GM03348 (cell line): ENCODE measurements at regions not wholly inside any gene's neighbourhood (a gene's known extent, or its start where the extent isn't known, plus 50 kb on each side); places are given as distances from the start of the nearest gene placed in this dataset.

Experiments used
- DNase-seq: peaks from one replicate; pipeline ENCODE4 v3.0.0; 2012; ENCODE audit warnings: low spot score

- DNase-seq = no peak
These were observed 164.3 kb downstream of the SETD4 start for GRCh38 chr21:35896060-35896459.

- no peak for DNase-seq
These were observed 164.7 kb downstream of the SETD4 start for GRCh38 chr21:35895598-35895997.

- DNase-seq = no peak
These were observed 167.2 kb downstream of the SETD4 start for GRCh38 chr21:35893156-35893555.

GRCh38 chr21:35886887-35887286 is 173.4 kb downstream of the SETD4 start:
- DNase-seq = no peak

- no peak for DNase-seq
These were observed 174.3 kb downstream of the SETD4 start for GRCh38 chr21:35885942-35886541.

GRCh38 chr21:35882791-35883240 is 177.5 kb downstream of the SETD4 start:
- DNase-seq = peak; percentile 33

GRCh38 chr21:35873441-35873840 is 186.9 kb downstream of the SETD4 start:
- peak; percentile 23 for DNase-seq

- no peak for DNase-seq
These were observed 188.4 kb downstream of the SETD4 start for GRCh38 chr21:35871906-35872305.

GRCh38 chr21:35868869-35869223 is 191.5 kb downstream of the SETD4 start:
- DNase-seq = no peak

GRCh38 chr21:35868005-35868868 is 192.1 kb downstream of the SETD4 start:
- no peak for DNase-seq

GRCh38 chr21:35864039-35864438 is 196.3 kb downstream of the SETD4 start:
- no peak for DNase-seq

- no peak for DNase-seq
These were observed 197.4 kb downstream of the SETD4 start for GRCh38 chr21:35862969-35863368.

- DNase-seq = peak; percentile 56
These were observed 198.7 kb downstream of the SETD4 start for GRCh38 chr21:35861661-35862060.

- no peak for DNase-seq
These were observed 200.0 kb downstream of the SETD4 start for GRCh38 chr21:35860189-35860869.

GRCh38 chr21:35859677-35860076 is 200.6 kb downstream of the SETD4 start:
- no peak for DNase-seq

- DNase-seq = no peak
These were observed 203.2 kb downstream of the SETD4 start for GRCh38 chr21:35857095-35857494.

- DNase-seq = no peak
These were observed 204.8 kb downstream of the SETD4 start for GRCh38 chr21:35855484-35855883.

GRCh38 chr21:35854281-35854680 is 206.0 kb downstream of the SETD4 start:
- DNase-seq = no peak

GRCh38 chr21:35853321-35854239 is 206.7 kb downstream of the SETD4 start:
- DNase-seq = no peak

- peak; percentile 13 for DNase-seq
These were observed 207.5 kb downstream of the SETD4 start for GRCh38 chr21:35852820-35853219.

GRCh38 chr21:35850542-35851103 is 209.7 kb downstream of the SETD4 start:
- peak; percentile 51 for DNase-seq

GRCh38 chr21:35850029-35850428 is 210.3 kb downstream of the SETD4 start:
- DNase-seq = peak; percentile 84
